ENCODE measurements at regions not wholly inside any gene's neighbourhood (a gene's known extent, or its start where the extent isn't known, plus 50 kb on each side); places are given as distances from the start of the nearest gene placed in this dataset.

- Mint-ChIP-seq H3K36me3 (ENCODE audit: insufficient read depth) (no peaks in the 10 kb centered on the region), H3K9me3 (ENCODE audit: low read depth) (no peaks in the 10 kb centered on the region), H3K4me1 (ENCODE audit: low read depth) (peaks cover 21% of the 10 kb centered on the region), H3K4me3 (ENCODE audit: low read depth) (no peak overlapping the region), H3K27ac (no peak overlapping the region), H3K27me3 (peaks cover 7% of the 10 kb centered on the region)
- TF ChIP-seq, protein P1, sequence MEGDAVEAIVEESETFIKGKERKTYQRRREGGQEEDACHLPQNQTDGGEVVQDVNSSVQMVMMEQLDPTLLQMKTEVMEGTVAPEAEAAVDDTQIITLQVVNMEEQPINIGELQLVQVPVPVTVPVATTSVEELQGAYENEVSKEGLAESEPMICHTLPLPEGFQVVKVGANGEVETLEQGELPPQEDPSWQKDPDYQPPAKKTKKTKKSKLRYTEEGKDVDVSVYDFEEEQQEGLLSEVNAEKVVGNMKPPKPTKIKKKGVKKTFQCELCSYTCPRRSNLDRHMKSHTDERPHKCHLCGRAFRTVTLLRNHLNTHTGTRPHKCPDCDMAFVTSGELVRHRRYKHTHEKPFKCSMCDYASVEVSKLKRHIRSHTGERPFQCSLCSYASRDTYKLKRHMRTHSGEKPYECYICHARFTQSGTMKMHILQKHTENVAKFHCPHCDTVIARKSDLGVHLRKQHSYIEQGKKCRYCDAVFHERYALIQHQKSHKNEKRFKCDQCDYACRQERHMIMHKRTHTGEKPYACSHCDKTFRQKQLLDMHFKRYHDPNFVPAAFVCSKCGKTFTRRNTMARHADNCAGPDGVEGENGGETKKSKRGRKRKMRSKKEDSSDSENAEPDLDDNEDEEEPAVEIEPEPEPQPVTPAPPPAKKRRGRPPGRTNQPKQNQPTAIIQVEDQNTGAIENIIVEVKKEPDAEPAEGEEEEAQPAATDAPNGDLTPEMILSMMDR (IDR thresholded peaks at IDR 0.05; ENCODE audit: unreplicated experiment), result no peak
- DNase-seq (ENCODE audit: low spot score, unreplicated experiment), result no peak
These were observed 159.7 kb upstream of the EGLN3 start for GRCh38 chr14:34110531-34110930.

- H3K27ac Mint-ChIP-seq, result no peak overlapping the region
- peaks cover 10% of the 10 kb centered on the region for H3K27me3 Mint-ChIP-seq
- no peak for DNase-seq (ENCODE audit: low spot score, unreplicated experiment)
- H3K9me3 Mint-ChIP-seq (ENCODE audit: low read depth), result no peaks in the 10 kb centered on the region
- peaks cover 15% of the 10 kb centered on the region for H3K4me1 Mint-ChIP-seq (ENCODE audit: low read depth)
- TF ChIP-seq, protein P1 (IDR thresholded peaks at IDR 0.05; ENCODE audit: unreplicated experiment), result no peak
- H3K36me3 Mint-ChIP-seq (ENCODE audit: insufficient read depth), result no peaks in the 10 kb centered on the region
- H3K4me3 Mint-ChIP-seq (ENCODE audit: low read depth), result no peak overlapping the region
These were observed 156.6 kb upstream of the EGLN3 start for GRCh38 chr14:34107441-34107840.

GRCh38 chr14:34106310-34106709 is 155.4 kb upstream of the EGLN3 start:
- Mint-ChIP-seq H3K4me1 (ENCODE audit: low read depth) (peaks cover 5% of the 10 kb centered on the region), H3K36me3 (ENCODE audit: insufficient read depth) (no peaks in the 10 kb centered on the region), H3K4me3 (ENCODE audit: low read depth) (no peak overlapping the region), H3K27ac (no peak overlapping the region), H3K9me3 (ENCODE audit: low read depth) (no peaks in the 10 kb centered on the region), H3K27me3 (peaks cover 10% of the 10 kb centered on the region)
- DNase-seq (ENCODE audit: low spot score, unreplicated experiment), result no peak
- TF ChIP-seq, protein P1 (IDR thresholded peaks at IDR 0.05; ENCODE audit: unreplicated experiment), result no peak

DNA sequence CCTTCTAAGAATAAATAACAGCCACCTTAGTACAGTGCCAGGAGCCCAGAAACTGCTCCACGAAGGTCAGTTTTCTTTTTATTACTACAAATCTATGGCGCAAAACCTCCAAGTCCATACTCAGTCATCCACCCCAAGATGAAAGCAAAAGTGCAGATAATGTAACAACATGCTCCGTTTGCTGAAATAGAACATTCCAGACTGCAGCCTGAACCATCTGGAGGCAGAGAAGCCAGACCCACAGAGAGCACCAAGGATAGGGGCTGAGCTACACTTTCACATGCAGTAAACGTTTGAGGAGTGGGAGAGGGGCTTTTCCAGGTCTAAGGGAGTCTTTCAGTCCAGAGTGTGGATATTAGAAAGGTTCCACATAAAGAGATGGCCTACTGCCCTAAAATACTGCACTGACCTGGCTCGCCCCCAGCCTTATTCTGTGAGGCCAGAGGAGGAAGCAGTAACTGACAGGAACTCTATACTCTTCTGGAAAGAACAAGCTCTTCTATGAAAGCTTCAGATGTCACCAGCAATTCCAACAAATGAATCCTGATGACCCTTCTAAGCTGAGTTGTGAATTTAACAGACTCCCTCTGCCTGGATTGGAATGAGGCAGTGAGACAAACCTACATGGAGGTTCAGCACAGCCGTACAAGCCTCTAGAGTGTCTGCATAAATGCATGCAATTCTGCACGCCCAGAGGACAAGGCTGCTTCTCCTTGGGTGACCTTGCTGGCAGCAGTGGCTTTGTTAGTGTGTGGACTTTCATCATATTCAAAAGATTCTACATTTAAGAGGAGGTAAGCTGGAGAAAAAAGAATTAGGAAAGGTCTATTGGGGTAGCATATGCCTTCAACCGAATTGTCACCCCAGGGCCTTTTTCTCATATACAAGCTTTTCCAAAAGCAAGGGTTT is 153.9 kb upstream of the EGLN3 start:
- Mint-ChIP-seq H3K36me3 (ENCODE audit: insufficient read depth) (no peaks in the 10 kb centered on the region), H3K9me3 (ENCODE audit: low read depth) (no peaks in the 10 kb centered on the region)

GRCh38 chr14:34103176-34103575 is 152.3 kb upstream of the EGLN3 start:
- DNase-seq (ENCODE audit: low spot score, unreplicated experiment), result no peak
- no peak overlapping the region for H3K27ac Mint-ChIP-seq
- TF ChIP-seq, protein P1 (IDR thresholded peaks at IDR 0.05; ENCODE audit: unreplicated experiment), result no peak
- peaks cover 9% of the 10 kb centered on the region for H3K4me1 Mint-ChIP-seq (ENCODE audit: low read depth)
- H3K27me3 Mint-ChIP-seq, result peaks cover 2% of the 10 kb centered on the region
- no peak overlapping the region for H3K4me3 Mint-ChIP-seq (ENCODE audit: low read depth)
- H3K9me3 Mint-ChIP-seq (ENCODE audit: low read depth), result no peaks in the 10 kb centered on the region
- no peaks in the 10 kb centered on the region for H3K36me3 Mint-ChIP-seq (ENCODE audit: insufficient read depth)

More for the DNA sequence above, 153.9 kb upstream of the EGLN3 start:
- TF ChIP-seq, protein P1 (IDR thresholded peaks at IDR 0.05; ENCODE audit: unreplicated experiment), result no peak
- Mint-ChIP-seq H3K4me1 (ENCODE audit: low read depth) (peaks cover 3% of the 10 kb centered on the region), H3K4me3 (ENCODE audit: low read depth) (no peak overlapping the region), H3K27ac (no peak overlapping the region), H3K27me3 (peaks cover 4% of the 10 kb centered on the region)
- DNase-seq (ENCODE audit: low spot score, unreplicated experiment), result no peak
